Psoas muscle (tissue), 7 donors: ENCODE measurements at regions not wholly inside any gene's neighbourhood (a gene's known extent, or its start where the extent isn't known, plus 50 kb on each side); places are given as distances from the start of the nearest gene placed in this dataset.
"Not testable (repeated sequence)": the region's sequence is repeated elsewhere in the genome, so short reads cannot be mapped to it uniquely, and the experiment has no call there.

Source experiments
- ATAC-seq, 4 donors: fragments of 200-7000 bp; cut with Tn5 transposase; one replicate each; pipeline ENCODE4 v1.9.1; 2020; ENCODE audit warnings: moderate library complexity in 3 of 4, mild to moderate bottlenecking in 2 of 4
- DNase-seq, 2 donors: peaks; one replicate each; pipeline ENCODE4 v3.0.0-alpha.2; 2020
- H3K27ac ChIP-seq: fragments of 200-600 bp; one replicate; pipeline ENCODE4 v1.8.0; 2022
- H3K27me3 ChIP-seq, 3 donors: fragments of 200-600 bp in 1 of 3; one replicate each; pipeline versions ENCODE4 v1.6.1 to v1.8.0; 2013 to 2022; ENCODE audit warnings: low read length in 2 of 3, mild to moderate bottlenecking in 2 of 3, moderate library complexity in 1 of 3; ENCODE audit not compliant: insufficient read depth in 3 of 3
- H3K36me3 ChIP-seq, 2 donors: fragments of 200-600 bp in 1 of 2; one replicate each; pipeline versions ENCODE4 v1.6.1 to v1.8.0; 2013 to 2022; ENCODE audit warnings: low read depth in 1 of 2, mild to moderate bottlenecking in 1 of 2, moderate library complexity in 1 of 2; ENCODE audit not compliant: insufficient read depth in 1 of 2
- H3K4me1 ChIP-seq: fragments of 200-600 bp; one replicate; pipeline ENCODE4 v1.8.0; 2022
- H3K4me3 ChIP-seq: fragments of 200-600 bp; one replicate; pipeline ENCODE4 v1.8.0; 2022; ENCODE audit warnings: mild to moderate bottlenecking
- H3K9me3 ChIP-seq: fragments of 200-600 bp; one replicate; pipeline ENCODE4 v1.8.0; 2022
- WGBS, 3 donors: extraction: QIAGEN DNeasy Blood & Tissue Kit; methylation state at CpG; one replicate each; pipeline versions ENCODE4 v1.1.6 to v1.1.7; 2013; 5-methylcytosine and 5-hydroxymethylcytosine counted together
- intact Hi-C, 2 donors: fragments of 100-400 bp; cut with DNase I; formaldehyde crosslinking; loops; one replicate each; pipeline versions ENCODE4 v1.11.0 to v1.14.2; 2022
- TF ChIP-seq, protein P1 (sequence below): fragments of 200-600 bp; IDR thresholded peaks from one replicate; pipeline ENCODE4 v1.8.0; 2022; ENCODE audit warnings: antibody characterized with exemption
- donor health status: healthy with polysubstance abuse.
- donor health status: DM: no; HTN: no; CAD: no; lungs with moderate emphysema.
- donor health status: Bipolar disorder and iron deficiency.
- donor health status: healthy.
- donor health status: DM: yes; HTN: yes; CAD: no.
- donor health status: DM: no; HTN: no; CAD: no.
- donor health status: DM: yes; HTN: yes; CAD: no.

DNA sequence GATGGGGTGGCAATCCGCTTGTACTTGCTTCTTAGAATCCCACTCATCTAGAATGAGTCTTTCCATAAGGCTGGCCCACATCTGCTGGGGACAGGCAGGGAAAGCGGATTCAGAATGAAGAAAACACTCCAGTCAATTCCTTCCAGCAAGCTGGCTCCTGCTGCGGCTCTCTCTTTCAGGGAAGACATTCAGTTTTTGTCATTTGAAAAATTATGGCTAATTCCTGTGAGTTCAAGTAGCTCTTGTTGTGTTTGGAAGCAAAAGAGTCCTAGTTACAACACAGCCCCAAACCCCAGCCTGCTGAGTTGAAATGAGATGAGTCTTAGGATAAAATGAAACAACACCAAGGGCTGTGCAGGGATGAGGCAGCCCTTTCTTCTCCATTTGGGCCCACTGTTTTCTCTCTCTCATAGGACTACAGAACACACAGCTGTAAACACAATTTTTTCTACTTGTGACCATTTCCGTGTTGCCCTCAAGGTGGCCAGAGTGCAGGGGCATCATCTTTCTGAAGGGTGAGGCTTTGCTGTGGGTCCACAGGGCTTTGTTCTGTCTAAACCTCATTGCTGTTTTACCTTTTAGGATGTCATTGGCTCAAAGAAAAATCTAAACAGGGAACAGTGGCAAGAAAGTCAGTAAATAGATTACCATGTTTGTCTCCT lies 90.8 kb upstream of the EEPD1 start:
- Histone ChIP-seq H3K4me3 (no peak overlapping the region), H3K9me3 (no peaks in the 10 kb centered on the region), H3K36me3 (no peaks in the 10 kb centered on the region), H3K27ac (no peak overlapping the region), H3K27me3 (no peaks in the 10 kb centered on the region), H3K4me1 (no peaks in the 10 kb centered on the region)
- TF ChIP-seq, protein P1, sequence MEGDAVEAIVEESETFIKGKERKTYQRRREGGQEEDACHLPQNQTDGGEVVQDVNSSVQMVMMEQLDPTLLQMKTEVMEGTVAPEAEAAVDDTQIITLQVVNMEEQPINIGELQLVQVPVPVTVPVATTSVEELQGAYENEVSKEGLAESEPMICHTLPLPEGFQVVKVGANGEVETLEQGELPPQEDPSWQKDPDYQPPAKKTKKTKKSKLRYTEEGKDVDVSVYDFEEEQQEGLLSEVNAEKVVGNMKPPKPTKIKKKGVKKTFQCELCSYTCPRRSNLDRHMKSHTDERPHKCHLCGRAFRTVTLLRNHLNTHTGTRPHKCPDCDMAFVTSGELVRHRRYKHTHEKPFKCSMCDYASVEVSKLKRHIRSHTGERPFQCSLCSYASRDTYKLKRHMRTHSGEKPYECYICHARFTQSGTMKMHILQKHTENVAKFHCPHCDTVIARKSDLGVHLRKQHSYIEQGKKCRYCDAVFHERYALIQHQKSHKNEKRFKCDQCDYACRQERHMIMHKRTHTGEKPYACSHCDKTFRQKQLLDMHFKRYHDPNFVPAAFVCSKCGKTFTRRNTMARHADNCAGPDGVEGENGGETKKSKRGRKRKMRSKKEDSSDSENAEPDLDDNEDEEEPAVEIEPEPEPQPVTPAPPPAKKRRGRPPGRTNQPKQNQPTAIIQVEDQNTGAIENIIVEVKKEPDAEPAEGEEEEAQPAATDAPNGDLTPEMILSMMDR: no peak
- DNase-seq: peak in 1 of 2 donors; percentile 27
- WGBS, 3 donors: 72 to 84% (median 84%) methylated on average over 4 of the region's 4 CpGs
- intact Hi-C loops: no loop called here
- peak in 2 of 4 donors; percentile 49 to 50 for ATAC-seq

DNA sequence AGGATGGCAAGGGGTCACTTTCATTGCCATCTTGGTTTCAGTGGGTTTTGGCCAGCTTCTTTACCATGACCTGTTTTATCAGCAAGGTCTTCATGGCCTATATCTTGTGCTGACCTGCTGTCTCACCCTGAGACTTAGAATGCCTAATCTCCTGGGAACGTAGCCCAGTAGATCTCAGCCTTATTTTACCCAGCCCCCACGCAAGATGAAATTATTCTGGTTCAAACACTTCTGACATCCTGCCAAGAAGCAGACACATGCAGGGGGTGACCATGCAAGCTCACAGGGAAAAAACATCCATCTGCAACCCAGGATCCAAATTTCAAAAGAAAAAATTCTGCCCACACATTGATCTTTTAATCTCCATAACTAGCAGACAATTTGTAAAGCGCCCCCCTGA lies 88.4 kb upstream of the EEPD1 start:
- ATAC-seq: no peak
- Histone ChIP-seq H3K27ac (no peak overlapping the region), H3K9me3 (no peaks in the 10 kb centered on the region)

DNA sequence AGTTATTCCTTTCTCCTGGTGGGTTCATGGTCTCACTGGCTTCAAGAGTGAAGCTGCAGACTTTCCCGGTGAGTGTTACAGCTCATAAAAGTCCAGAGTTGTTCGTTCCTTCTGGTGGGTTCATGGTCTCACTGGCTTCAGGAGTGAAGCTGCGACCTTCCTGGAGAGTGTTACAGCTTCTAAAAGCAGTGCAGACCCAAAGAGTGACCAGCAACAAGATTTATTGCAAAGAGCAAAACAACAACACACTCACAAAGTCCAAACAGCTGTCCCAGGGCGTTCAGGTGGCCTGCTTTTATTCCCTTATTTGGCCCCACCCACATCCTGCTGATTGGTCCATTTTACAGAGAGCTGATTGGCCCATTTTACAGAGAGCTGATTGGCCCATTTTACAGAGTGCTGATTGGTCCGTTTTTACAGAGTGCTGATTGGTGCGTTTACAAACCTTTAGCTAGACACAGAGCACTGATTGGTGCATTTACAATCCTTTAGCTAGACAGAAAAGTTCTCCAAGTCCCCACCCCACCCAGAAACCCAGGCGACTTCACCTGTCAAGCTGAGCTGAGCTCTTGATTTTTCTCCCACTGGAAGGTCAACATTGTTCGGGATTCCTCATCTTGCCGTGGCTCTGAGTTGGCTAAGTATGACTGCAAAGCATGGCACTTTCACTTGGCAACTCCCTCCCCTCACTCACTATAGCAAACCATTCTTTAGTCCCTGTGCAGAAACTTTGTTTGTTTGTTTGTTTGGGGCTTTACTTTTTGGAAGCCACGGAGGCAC lies 87.3 kb upstream of the EEPD1 start:
- H3K27ac ChIP-seq, ATAC-seq, H3K4me3 ChIP-seq, H3K27me3 ChIP-seq, DNase-seq, H3K4me1 ChIP-seq, intact Hi-C loops, H3K36me3 ChIP-seq, H3K9me3 ChIP-seq: not testable (repeated sequence)
- WGBS, 3 donors: 74 to 82% (median 78%) methylated on average over 10 of the region's 10 CpGs

More for the DNA sequence above, 88.4 kb upstream of the EEPD1 start:
- TF ChIP-seq, protein P1: no peak
- 54 to 88% (median 65%) methylated on average over 3 of the region's 3 CpGs for WGBS, 3 donors
- Histone ChIP-seq H3K4me1 (peaks cover 6% of the 10 kb centered on the region), H3K4me3 (no peak overlapping the region), H3K27me3 (no peaks in the 10 kb centered on the region), H3K36me3 (no peaks in the 10 kb centered on the region)
- intact Hi-C loops: no loop called here
- DNase-seq: no peak

DNA sequence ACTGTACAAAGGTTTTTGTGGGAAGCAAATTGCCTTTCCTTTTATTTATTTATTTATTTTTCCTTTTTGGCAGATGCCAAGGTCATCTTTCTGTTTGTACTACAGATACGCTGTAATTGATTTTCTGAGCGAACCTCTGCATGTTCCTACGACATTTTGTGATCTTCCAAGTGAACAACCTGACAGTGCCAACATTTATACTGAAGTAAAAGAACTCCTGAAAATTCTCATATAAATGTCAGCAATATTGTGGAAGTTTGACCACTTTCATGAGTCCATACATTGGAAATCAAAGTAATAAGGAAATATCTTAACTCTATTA lies 86.8 kb upstream of the EEPD1 start:
- H3K27me3 ChIP-seq: no peaks in the 10 kb centered on the region
- H3K27ac ChIP-seq: no peak overlapping the region
- ATAC-seq (no peak), DNase-seq (no peak)
- H3K4me3 ChIP-seq: no peak overlapping the region
- TF ChIP-seq, protein P1: no peak
- no peaks in the 10 kb centered on the region for H3K9me3 ChIP-seq
- intact Hi-C loops: no loop called here
- peaks cover 6% of the 10 kb centered on the region for H3K4me1 ChIP-seq
- no peaks in the 10 kb centered on the region for H3K36me3 ChIP-seq
- 52 to 78% (median 55%) methylated on average over 3 of the region's 3 CpGs for WGBS, 3 donors

DNA sequence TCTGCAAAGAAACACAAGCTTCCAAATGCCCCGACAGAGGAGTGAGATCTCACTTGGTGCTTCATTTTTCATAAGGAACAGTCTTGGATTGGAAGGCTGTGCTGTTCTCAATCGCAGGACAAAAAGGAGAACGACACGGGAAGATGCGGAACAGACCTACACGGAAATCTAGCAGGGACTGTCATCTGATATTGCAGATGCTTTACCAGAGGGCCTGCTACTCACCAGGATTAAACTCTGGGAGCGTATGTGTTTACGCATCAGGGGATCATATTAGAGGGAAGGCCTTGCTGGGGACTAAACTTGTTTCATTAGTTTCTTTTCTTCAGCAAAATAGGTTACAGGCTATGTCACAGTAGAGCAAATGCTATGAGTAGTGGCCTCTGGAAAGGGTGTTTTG lies 82.8 kb upstream of the EEPD1 start:
- TF ChIP-seq, protein P1: no peak
- no peak overlapping the region for H3K4me3 ChIP-seq
- peaks cover 6% of the 10 kb centered on the region for H3K4me1 ChIP-seq
- peak in 3 of 4 donors; percentile 38 to 58 (median 51) for ATAC-seq
- H3K9me3 ChIP-seq: no peaks in the 10 kb centered on the region
- intact Hi-C loops: no loop called here
- H3K27me3 ChIP-seq: no peaks in the 10 kb centered on the region
- 37 to 55% (median 46%) methylated on average over 8 of the region's 8 CpGs for WGBS, 3 donors
- no peak overlapping the region for H3K27ac ChIP-seq
- no peak for DNase-seq
- H3K36me3 ChIP-seq: no peaks in the 10 kb centered on the region
